Fibroblast of lung (primary cell): ENCODE measurements at regions not wholly inside any gene's neighbourhood (a gene's known extent, or its start where the extent isn't known, plus 50 kb on each side); places are given as distances from the start of the nearest gene placed in this dataset.

ENCODE experiments used
- EZH2 ChIP-seq: IDR thresholded peaks from 2 replicates; pipeline ENCODE4 v1.5.1; 2012; ENCODE audit warnings: low read length, control low read depth, mild to moderate bottlenecking; ENCODE audit errors: missing control alignments
- TF ChIP-seq, protein P1 (sequence below), 2 donors: IDR thresholded peaks in 1 of 2; conservative IDR thresholded peaks in 1 of 2; 1 replicate in 1 of 2; 2 replicates in 1 of 2; pipeline ENCODE4 v1.5.1; 2011 to 2012; ENCODE audit warnings: low read length in 2 of 2, control low read depth in 1 of 2, inconsistent platforms in 1 of 2, low read depth in 1 of 2, mild to moderate bottlenecking in 1 of 2

DNA sequence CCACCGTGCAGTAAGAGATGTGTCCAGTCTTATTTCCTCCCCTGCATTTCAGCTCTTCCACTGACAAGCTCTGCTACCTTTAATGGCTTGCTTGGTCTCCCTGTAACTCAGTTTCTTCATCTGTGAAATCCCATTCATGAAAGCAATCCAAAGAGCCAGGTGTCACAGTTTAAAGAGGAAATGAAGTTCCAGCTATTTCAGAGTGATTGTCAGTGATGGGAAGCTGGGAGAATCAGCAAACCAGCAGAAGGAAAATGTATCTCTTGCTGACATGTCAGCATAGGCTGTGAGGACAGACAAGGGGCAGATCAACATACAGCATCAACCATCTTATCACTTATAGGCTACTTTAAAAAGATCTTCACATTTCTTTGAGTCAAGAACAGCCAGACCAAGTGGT lies 445.3 kb downstream of the ADRA2A start:
- TF ChIP-seq, protein P1, sequence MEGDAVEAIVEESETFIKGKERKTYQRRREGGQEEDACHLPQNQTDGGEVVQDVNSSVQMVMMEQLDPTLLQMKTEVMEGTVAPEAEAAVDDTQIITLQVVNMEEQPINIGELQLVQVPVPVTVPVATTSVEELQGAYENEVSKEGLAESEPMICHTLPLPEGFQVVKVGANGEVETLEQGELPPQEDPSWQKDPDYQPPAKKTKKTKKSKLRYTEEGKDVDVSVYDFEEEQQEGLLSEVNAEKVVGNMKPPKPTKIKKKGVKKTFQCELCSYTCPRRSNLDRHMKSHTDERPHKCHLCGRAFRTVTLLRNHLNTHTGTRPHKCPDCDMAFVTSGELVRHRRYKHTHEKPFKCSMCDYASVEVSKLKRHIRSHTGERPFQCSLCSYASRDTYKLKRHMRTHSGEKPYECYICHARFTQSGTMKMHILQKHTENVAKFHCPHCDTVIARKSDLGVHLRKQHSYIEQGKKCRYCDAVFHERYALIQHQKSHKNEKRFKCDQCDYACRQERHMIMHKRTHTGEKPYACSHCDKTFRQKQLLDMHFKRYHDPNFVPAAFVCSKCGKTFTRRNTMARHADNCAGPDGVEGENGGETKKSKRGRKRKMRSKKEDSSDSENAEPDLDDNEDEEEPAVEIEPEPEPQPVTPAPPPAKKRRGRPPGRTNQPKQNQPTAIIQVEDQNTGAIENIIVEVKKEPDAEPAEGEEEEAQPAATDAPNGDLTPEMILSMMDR (conservative IDR thresholded peaks at IDR 0.05 in 1 of 2, IDR thresholded peaks at IDR 0.05 in 1 of 2; ENCODE audit: low read depth in 1 of 2, low read length in 2 of 2), result no peak
- TF ChIP-seq EZH2, result no peak
